CD4-positive, alpha-beta T cell (primary cell): ENCODE measurements at regions not wholly inside any gene's neighbourhood (a gene's known extent, or its start where the extent isn't known, plus 50 kb on each side); places are given as distances from the start of the nearest gene placed in this dataset.

Source experiments
- ATAC-seq: fragments of 200-7000 bp; cut with Tn5 transposase; one replicate; pipeline ENCODE4 v1.10.0; 2022; ENCODE audit warnings: mild to moderate bottlenecking; ENCODE audit not compliant: poor library complexity
- CTCF ChIA-PET: fragments of 350-600 bp; sonication (Branson Sonifier 250); formaldehyde crosslinking; loops from one replicate; lab custom pipeline; 2021; ENCODE audit warnings: antibody characterized with exemption, inconsistent platforms; lab: Charles Lee
- POLR2A ChIA-PET: fragments of 350-600 bp; sonication (Branson Sonifier 250); formaldehyde crosslinking; loops from one replicate; lab custom pipeline; 2021; ENCODE audit warnings: antibody characterized with exemption, inconsistent platforms; lab: Charles Lee
- DNase-seq, 14 experiments: peaks; one replicate each; pipeline ENCODE4 v3.0.0-alpha.2; 2013 to 2020; ENCODE audit warnings: mixed read lengths in 2 of 14
- H3K27ac ChIP-seq, 2 donors: one replicate each; pipeline versions ENCODE4 v1.5.1 to v1.7.0; 2013; ENCODE audit warnings: low read length in 2 of 2, low read depth in 1 of 2, mild to moderate bottlenecking in 1 of 2
- H3K27me3 ChIP-seq, 2 experiments: 1 replicate in 1 of 2; 2 replicates in 1 of 2; pipeline versions ENCODE4 v1.6.1 to v1.7.0; 2013; ENCODE audit warnings: low read length in 2 of 2, control low read depth in 1 of 2, mild to moderate bottlenecking in 1 of 2, moderate library complexity in 1 of 2; ENCODE audit not compliant: insufficient read depth in 2 of 2, control insufficient read depth in 1 of 2
- H3K36me3 ChIP-seq: one replicate; pipeline ENCODE4 v1.6.1; 2013; ENCODE audit warnings: low read length, control low read depth; ENCODE audit not compliant: insufficient read depth
- H3K4me1 ChIP-seq: one replicate; pipeline ENCODE4 v1.6.1; 2013; ENCODE audit warnings: low read length, control low read depth; ENCODE audit not compliant: insufficient read depth
- H3K4me3 ChIP-seq: one replicate; pipeline ENCODE4 v1.5.1; 2013; ENCODE audit warnings: mild to moderate bottlenecking, low read length, moderate library complexity
- H3K9me3 ChIP-seq, 2 experiments: 1 replicate in 1 of 2; 2 replicates in 1 of 2; pipeline versions ENCODE4 v1.6.1 to v1.7.0; 2013; ENCODE audit warnings: low read length in 2 of 2, mild to moderate bottlenecking in 2 of 2, control low read depth in 1 of 2, moderate library complexity in 1 of 2; ENCODE audit not compliant: control insufficient read depth in 1 of 2, insufficient read depth in 1 of 2
- H3K27ac Mint-ChIP-seq: one replicate; pipeline ENCODE4 v1.8.0; 2020; ENCODE audit warnings: mixed read lengths
- H3K27me3 Mint-ChIP-seq: one replicate; pipeline ENCODE4 v1.8.0; 2021; ENCODE audit warnings: mixed read lengths
- H3K36me3 Mint-ChIP-seq: one replicate; pipeline ENCODE4 v1.8.0; 2021; ENCODE audit warnings: low read depth, mixed read lengths
- H3K4me1 Mint-ChIP-seq: one replicate; pipeline ENCODE4 v1.8.0; 2021; ENCODE audit warnings: low read depth, mixed read lengths
- H3K4me3 Mint-ChIP-seq: one replicate; pipeline ENCODE4 v1.8.0; 2020; ENCODE audit warnings: mild to moderate bottlenecking, mixed read lengths
- H3K9me3 Mint-ChIP-seq: one replicate; pipeline ENCODE4 v1.8.0; 2020; ENCODE audit warnings: mixed read lengths
- CTCF ChIP-seq: fragments of 200-600 bp; IDR thresholded peaks from one replicate; pipeline ENCODE4 v1.8.0; 2022; ENCODE audit warnings: antibody characterized with exemption, mild to moderate bottlenecking
- intact Hi-C, 2 experiments: fragments of 100-400 bp; cut with DNase I in 1 of 2; cut with micrococcal nuclease in 1 of 2; formaldehyde crosslinking; loops; one replicate each; pipeline versions ENCODE4 v1.15.1 to v1.9.0; 2023 to 2025; cut with DNase I, micrococcal nuclease

DNA sequence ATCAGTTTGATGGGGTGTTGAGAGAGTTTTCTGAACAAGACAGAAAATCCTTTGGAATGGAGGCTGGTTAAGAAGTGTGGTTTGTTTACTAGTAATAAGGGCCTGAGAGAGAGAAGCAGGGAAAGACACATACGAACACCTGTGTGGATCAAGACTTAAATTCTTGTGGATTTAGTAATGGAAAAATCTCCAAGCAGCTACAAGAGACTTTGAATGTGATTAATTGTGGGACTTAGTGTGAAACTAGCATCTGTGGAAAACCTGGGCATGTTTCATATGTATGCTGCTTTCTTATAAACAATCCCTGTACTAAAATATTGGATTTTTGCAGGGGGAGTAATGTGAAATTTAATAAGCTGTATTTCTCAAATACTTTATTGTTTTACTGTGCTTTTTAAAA lies 399.1 kb downstream of the SI start:
- TF ChIP-seq CTCF = no peak
- H3K36me3 Mint-ChIP-seq = no peaks in the 10 kb centered on the region
- ATAC-seq (no peak), DNase-seq (no peak)
- no peaks in the 10 kb centered on the region for H3K27me3 Mint-ChIP-seq
- Histone ChIP-seq H3K27me3 (no peaks in the 10 kb centered on the region), H3K4me3 (no peak overlapping the region), H3K9me3 (peaks cover 0 to 3% of the 10 kb centered on the region in 2 experiments), H3K4me1 (no peaks in the 10 kb centered on the region), H3K36me3 (no peaks in the 10 kb centered on the region), H3K27ac (no peak overlapping the region)
- H3K4me1 Mint-ChIP-seq = no peaks in the 10 kb centered on the region
- H3K27ac Mint-ChIP-seq = no peak overlapping the region
- H3K9me3 Mint-ChIP-seq = no peaks in the 10 kb centered on the region
- H3K4me3 Mint-ChIP-seq = no peak overlapping the region
- intact Hi-C loops = no loop called here
- POLR2A ChIA-PET = no interaction called here
- CTCF ChIA-PET = no interaction called here

GRCh38 chr3:164677317-164677716 lies 401.0 kb downstream of the SI start:
- Histone ChIP-seq H3K4me3 (no peak overlapping the region), H3K9me3 (no peaks in the 10 kb centered on the region), H3K27me3 (no peaks in the 10 kb centered on the region), H3K36me3 (no peaks in the 10 kb centered on the region), H3K27ac (no peak overlapping the region), H3K4me1 (no peaks in the 10 kb centered on the region)
- DNase-seq (no peak), ATAC-seq (no peak)
- Mint-ChIP-seq H3K4me3 (no peak overlapping the region), H3K27me3 (no peaks in the 10 kb centered on the region), H3K27ac (no peak overlapping the region), H3K9me3 (no peaks in the 10 kb centered on the region), H3K4me1 (no peaks in the 10 kb centered on the region), H3K36me3 (no peaks in the 10 kb centered on the region)
- no peak for TF ChIP-seq CTCF
- intact Hi-C loops = no loop called here
- CTCF ChIA-PET = no interaction called here
- POLR2A ChIA-PET = no interaction called here

DNA sequence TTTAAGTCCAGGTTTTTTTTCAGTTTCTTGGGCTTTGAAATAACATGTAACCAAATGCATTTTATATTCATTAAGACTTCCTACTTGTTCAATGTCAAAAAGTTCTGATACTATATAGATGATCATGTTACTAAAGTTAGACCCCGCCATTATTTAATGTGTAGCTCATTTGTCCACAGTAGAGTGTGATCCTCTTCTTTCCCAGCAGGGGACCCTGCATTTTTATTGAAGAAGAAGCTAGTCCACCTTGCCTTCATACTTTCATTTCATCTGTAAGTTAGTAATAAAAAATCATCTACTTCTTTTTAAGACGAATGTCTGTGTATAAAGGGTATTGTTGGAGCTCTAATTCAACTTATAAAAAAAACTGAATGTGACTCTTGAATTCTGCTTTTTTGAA lies 404.6 kb downstream of the SI start:
- Mint-ChIP-seq H3K36me3 (no peaks in the 10 kb centered on the region), H3K27ac (no peak overlapping the region), H3K9me3 (peaks cover 10% of the 10 kb centered on the region), H3K4me1 (no peaks in the 10 kb centered on the region), H3K4me3 (no peak overlapping the region), H3K27me3 (no peaks in the 10 kb centered on the region)
- POLR2A ChIA-PET = no interaction called here
- H3K9me3 ChIP-seq = no peaks in the 10 kb centered on the region
- no peaks in the 10 kb centered on the region for H3K36me3 ChIP-seq
- intact Hi-C loops = no loop called here
- no peaks in the 10 kb centered on the region for H3K27me3 ChIP-seq
- no peak overlapping the region for H3K4me3 ChIP-seq
- TF ChIP-seq CTCF = no peak
- DNase-seq (no peak), ATAC-seq (no peak)
- no peaks in the 10 kb centered on the region for H3K4me1 ChIP-seq
- no peak overlapping the region for H3K27ac ChIP-seq
- CTCF ChIA-PET = no interaction called here
